Type B pancreatic cell (in vitro differentiated cells): ENCODE measurements at regions not wholly inside any gene's neighbourhood (a gene's known extent, or its start where the extent isn't known, plus 50 kb on each side); places are given as distances from the start of the nearest gene placed in this dataset.
"Not testable (repeated sequence)": the region's sequence is repeated elsewhere in the genome, so short reads cannot be mapped to it uniquely, and the experiment has no call there.

Source experiments
- DNase-seq: peaks from one replicate; pipeline ENCODE4 v3.0.0; 2021; ENCODE audit warnings: mixed read lengths; ENCODE audit not compliant: unreplicated experiment; ENCODE audit errors: extremely low spot score
- H3K27ac Mint-ChIP-seq: 2 replicates; pipeline ENCODE4 v1.8.0; 2021; ENCODE audit warnings: mild to moderate bottlenecking, mixed read lengths
- H3K27me3 Mint-ChIP-seq: 2 replicates; pipeline ENCODE4 v1.8.0; 2021; ENCODE audit warnings: mixed read lengths
- H3K36me3 Mint-ChIP-seq: 2 replicates; pipeline ENCODE4 v1.8.0; 2021; ENCODE audit warnings: mixed read lengths
- H3K4me1 Mint-ChIP-seq: one replicate; pipeline ENCODE4 v1.8.0; 2021; ENCODE audit warnings: mixed read lengths; ENCODE audit not compliant: unreplicated experiment
- H3K4me3 Mint-ChIP-seq: 2 replicates; pipeline ENCODE4 v1.8.0; 2021; ENCODE audit warnings: mild to moderate bottlenecking, mixed read lengths
- H3K9me3 Mint-ChIP-seq: 2 replicates; pipeline ENCODE4 v1.8.0; 2021; ENCODE audit warnings: mixed read lengths
- TF ChIP-seq, protein P1 (sequence below): fragments of 200-600 bp; sonication (generic); conservative IDR thresholded peaks from 2 replicates; pipeline ENCODE4 v1.5.0; 2021; ENCODE audit warnings: antibody characterized with exemption, mild to moderate bottlenecking

DNA sequence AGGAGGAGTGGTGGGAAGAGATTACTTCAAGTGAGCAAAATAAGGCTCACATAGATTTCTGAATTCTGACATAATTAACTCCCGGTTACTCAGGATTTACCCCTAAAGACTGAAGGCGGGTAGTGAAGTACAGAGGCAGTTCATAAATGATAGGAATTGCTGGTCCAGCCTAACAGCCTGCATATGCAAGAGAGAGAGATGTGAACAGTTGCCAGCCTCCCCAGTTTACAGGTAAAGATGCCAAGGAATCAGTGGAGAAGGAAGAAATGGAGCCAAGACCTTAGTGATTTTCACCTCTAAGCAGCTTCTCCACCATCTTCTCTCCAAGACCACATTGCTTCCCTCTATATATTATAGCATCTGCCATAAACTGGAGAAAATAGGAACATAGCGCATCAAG is 91.8 kb upstream of the THUMPD2 start:
- DNase-seq: no peak
- Mint-ChIP-seq H3K4me3 (no peak overlapping the region), H3K4me1 (peaks cover 4% of the 10 kb centered on the region), H3K36me3 (no peaks in the 10 kb centered on the region), H3K27me3 (peaks cover 8% of the 10 kb centered on the region), H3K27ac (no peak overlapping the region), H3K9me3 (no peaks in the 10 kb centered on the region)
- TF ChIP-seq, protein P1, sequence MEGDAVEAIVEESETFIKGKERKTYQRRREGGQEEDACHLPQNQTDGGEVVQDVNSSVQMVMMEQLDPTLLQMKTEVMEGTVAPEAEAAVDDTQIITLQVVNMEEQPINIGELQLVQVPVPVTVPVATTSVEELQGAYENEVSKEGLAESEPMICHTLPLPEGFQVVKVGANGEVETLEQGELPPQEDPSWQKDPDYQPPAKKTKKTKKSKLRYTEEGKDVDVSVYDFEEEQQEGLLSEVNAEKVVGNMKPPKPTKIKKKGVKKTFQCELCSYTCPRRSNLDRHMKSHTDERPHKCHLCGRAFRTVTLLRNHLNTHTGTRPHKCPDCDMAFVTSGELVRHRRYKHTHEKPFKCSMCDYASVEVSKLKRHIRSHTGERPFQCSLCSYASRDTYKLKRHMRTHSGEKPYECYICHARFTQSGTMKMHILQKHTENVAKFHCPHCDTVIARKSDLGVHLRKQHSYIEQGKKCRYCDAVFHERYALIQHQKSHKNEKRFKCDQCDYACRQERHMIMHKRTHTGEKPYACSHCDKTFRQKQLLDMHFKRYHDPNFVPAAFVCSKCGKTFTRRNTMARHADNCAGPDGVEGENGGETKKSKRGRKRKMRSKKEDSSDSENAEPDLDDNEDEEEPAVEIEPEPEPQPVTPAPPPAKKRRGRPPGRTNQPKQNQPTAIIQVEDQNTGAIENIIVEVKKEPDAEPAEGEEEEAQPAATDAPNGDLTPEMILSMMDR: no peak

DNA sequence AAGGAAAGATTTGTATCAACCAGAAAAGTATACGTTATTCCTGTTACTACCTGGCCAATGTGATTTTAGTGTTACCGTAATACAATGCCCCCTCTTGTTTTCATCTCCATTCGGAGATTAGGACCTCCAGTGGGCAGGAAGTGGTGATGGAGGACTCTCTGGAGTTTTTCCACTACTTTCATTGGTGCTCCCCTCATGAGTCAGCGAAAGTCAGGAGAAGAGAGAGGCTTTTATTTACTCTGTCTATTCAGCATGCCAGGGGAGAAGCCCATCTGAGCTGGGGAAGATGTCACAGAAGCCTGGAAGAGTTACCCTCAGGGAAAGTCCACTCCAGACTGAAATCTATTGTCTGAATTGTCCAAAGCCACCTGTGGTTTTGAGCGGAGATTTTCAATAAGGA is 88.2 kb upstream of the THUMPD2 start:
- Mint-ChIP-seq H3K27me3 (peaks cover 11% of the 10 kb centered on the region), H3K36me3 (no peaks in the 10 kb centered on the region), H3K4me3 (no peak overlapping the region), H3K27ac (no peak overlapping the region), H3K4me1 (peaks cover 4% of the 10 kb centered on the region), H3K9me3 (no peaks in the 10 kb centered on the region)
- TF ChIP-seq, protein P1: no peak
- no peak for DNase-seq

DNA sequence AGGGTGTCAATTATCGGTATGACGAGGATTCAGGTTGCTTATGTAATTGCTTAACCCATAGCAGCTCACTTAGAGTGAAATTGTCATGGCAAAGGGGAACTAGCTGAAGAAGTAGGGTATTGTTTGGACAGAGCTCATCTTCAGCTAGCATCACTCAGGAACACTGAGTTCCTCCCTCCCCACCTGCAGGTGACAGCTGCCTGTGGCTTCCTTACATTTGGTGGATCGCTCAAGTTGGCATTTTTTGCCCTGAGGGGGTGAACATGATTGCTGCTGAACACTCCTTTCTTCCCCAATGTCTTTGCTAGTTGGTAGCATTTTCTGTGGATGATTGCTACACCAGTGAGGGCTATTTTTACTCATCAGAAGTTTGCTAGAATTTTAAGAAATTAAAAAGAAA is 86.7 kb upstream of the THUMPD2 start:
- Mint-ChIP-seq H3K9me3 (no peaks in the 10 kb centered on the region), H3K4me3 (no peak overlapping the region), H3K27me3 (peaks cover 15% of the 10 kb centered on the region), H3K4me1 (no peaks in the 10 kb centered on the region), H3K27ac (no peak overlapping the region), H3K36me3 (no peaks in the 10 kb centered on the region)
- DNase-seq: no peak
- TF ChIP-seq, protein P1: no peak

DNA sequence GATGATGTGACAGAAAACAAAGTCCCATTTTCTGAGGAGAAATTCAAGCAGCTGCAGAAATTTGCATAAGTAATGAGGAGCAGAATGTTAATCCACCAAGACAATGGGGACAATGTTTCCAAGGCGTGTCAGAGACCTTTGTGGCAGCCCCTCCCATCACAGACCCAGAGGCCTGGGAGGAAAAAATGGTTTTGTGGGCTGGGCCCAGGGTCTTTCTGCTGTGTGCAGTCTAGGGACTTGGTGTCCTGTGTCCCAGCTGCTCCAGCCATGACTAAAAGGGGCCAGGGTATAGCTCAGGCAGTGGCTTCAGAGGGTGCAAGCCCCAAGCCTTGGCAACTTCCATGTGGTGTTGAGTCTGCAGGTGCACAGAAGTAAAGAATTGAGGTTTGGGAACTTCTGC is 84.6 kb upstream of the THUMPD2 start:
- DNase-seq, H3K27me3 Mint-ChIP-seq, H3K4me3 Mint-ChIP-seq, H3K9me3 Mint-ChIP-seq, H3K4me1 Mint-ChIP-seq, H3K27ac Mint-ChIP-seq, H3K36me3 Mint-ChIP-seq: not testable (repeated sequence)

DNA sequence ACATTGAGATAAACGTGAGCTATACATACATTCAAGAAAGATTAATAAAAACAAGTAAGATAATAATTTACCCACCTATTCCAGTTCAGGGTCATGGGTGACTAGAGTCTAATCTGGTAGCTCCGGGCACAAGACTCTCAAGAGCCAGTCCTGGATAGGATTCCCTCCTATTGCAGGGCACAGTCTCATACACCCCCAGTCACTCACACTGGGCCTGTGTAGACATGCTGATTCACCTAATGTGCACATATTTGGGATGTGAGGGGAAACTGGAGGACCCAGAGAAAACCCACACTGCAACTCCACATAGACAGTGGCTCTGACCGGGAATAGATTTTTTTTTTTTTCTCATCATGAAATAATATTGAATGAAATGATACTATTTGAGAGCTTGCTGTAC is 81.5 kb upstream of the THUMPD2 start:
- TF ChIP-seq, protein P1: no peak
- Mint-ChIP-seq H3K4me3 (no peak overlapping the region), H3K36me3 (no peaks in the 10 kb centered on the region), H3K27me3 (peaks cover 8% of the 10 kb centered on the region), H3K27ac (no peak overlapping the region), H3K4me1 (peaks cover 5% of the 10 kb centered on the region), H3K9me3 (no peaks in the 10 kb centered on the region)
- DNase-seq: no peak

DNA sequence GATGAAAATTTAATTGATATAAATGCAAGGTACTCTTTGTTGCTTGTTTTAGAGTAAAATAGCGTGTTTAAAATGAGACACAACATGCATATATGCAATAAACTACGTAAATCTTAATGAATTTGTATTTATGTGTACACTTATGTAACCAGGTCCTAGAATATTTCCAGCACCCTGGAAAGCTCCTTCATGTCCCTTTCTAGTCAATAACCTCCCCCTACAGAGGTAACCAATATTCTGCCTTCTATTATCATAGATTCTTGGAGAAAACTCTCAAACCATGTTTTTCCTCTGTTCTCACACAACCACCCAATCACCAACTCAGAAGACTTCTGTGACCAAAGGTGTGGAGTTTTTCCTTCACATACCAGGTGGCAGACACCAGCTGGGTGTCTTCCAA is 79.6 kb upstream of the THUMPD2 start:
- Mint-ChIP-seq H3K27ac (no peak overlapping the region), H3K4me1 (peaks cover 9% of the 10 kb centered on the region), H3K36me3 (no peaks in the 10 kb centered on the region), H3K27me3 (peaks cover 5% of the 10 kb centered on the region), H3K9me3 (no peaks in the 10 kb centered on the region), H3K4me3 (no peak overlapping the region)
- no peak for DNase-seq
- TF ChIP-seq, protein P1: no peak
